A549 (cell line): ENCODE measurements at regions not wholly inside any gene's neighbourhood (a gene's known extent, or its start where the extent isn't known, plus 50 kb on each side); places are given as distances from the start of the nearest gene placed in this dataset.

ENCODE experiments used
- CBX2 ChIP-seq: fragments of 200-600 bp; sonication (generic); IDR thresholded peaks from 2 replicates; pipeline ENCODE4 v1.6.1; 2016; ENCODE audit warnings: low read depth, mild to moderate bottlenecking, borderline replicate concordance
- CBX8 ChIP-seq: fragments of 200-600 bp; sonication (generic); IDR thresholded peaks from 2 replicates; pipeline ENCODE4 v1.6.1; 2016
- HES2 ChIP-seq: fragments of >200 bp; sonication (Bioruptor Twin); formaldehyde crosslinking; IDR thresholded peaks from 2 replicates; pipeline ENCODE4 v1.6.1; 2016
- HOXA7 ChIP-seq: fragments of 250-450 bp; sonication (Bioruptor Pico); IDR thresholded peaks from 2 replicates; pipeline ENCODE4 v1.5.0; 2020; ENCODE audit warnings: mild to moderate bottlenecking, moderate library complexity
- MAFK ChIP-seq: fragments of 450-650 bp; IDR thresholded peaks from 2 replicates; pipeline ENCODE4 v1.6.1; 2014; ENCODE audit not compliant: partially characterized antibody
- POLR2A ChIP-seq: IDR thresholded peaks from 2 replicates; pipeline ENCODE4 v1.6.1; 2012; ENCODE audit warnings: mild to moderate bottlenecking, low read length
- RAD21 ChIP-seq, 2 experiments: fragments of >200 bp in 1 of 2; sonication (Bioruptor Twin) in 1 of 2; formaldehyde crosslinking in 1 of 2; IDR thresholded peaks in 1 of 2; conservative IDR thresholded peaks in 1 of 2; 2 replicates in 1 of 2; 3 replicates in 1 of 2; pipeline ENCODE4 v1.6.1; 2012 to 2018; ENCODE audit warnings: inconsistent platforms in 1 of 2
- RFX5 ChIP-seq: fragments of 450-650 bp; IDR thresholded peaks from 2 replicates; pipeline ENCODE4 v1.7.1; 2014; ENCODE audit warnings: antibody characterized with exemption, mild to moderate bottlenecking, moderate library complexity
- TF ChIP-seq, protein P1 (sequence below): fragments of >200 bp; sonication (Bioruptor Twin); formaldehyde crosslinking; IDR thresholded peaks from 3 replicates; pipeline ENCODE4 v1.5.1; 2016
- TF ChIP-seq, protein P2 (sequence below): fragments of 450-650 bp; IDR thresholded peaks from 2 replicates; pipeline ENCODE4 v1.6.1; 2014; ENCODE audit warnings: antibody characterized with exemption

- TF ChIP-seq CBX8 (no peak), CBX2 (no peak), POLR2A (no peak), MAFK (no peak), RAD21 (conservative IDR thresholded peaks at IDR 0.05 in 1 of 2, IDR thresholded peaks at IDR 0.05 in 1 of 2) (no peak), HES2 (no peak), HOXA7 (CRISPR knock-in tag) (no peak), RFX5 (no peak)
- TF ChIP-seq, protein P1, sequence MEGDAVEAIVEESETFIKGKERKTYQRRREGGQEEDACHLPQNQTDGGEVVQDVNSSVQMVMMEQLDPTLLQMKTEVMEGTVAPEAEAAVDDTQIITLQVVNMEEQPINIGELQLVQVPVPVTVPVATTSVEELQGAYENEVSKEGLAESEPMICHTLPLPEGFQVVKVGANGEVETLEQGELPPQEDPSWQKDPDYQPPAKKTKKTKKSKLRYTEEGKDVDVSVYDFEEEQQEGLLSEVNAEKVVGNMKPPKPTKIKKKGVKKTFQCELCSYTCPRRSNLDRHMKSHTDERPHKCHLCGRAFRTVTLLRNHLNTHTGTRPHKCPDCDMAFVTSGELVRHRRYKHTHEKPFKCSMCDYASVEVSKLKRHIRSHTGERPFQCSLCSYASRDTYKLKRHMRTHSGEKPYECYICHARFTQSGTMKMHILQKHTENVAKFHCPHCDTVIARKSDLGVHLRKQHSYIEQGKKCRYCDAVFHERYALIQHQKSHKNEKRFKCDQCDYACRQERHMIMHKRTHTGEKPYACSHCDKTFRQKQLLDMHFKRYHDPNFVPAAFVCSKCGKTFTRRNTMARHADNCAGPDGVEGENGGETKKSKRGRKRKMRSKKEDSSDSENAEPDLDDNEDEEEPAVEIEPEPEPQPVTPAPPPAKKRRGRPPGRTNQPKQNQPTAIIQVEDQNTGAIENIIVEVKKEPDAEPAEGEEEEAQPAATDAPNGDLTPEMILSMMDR, result no peak
- TF ChIP-seq, protein P2, sequence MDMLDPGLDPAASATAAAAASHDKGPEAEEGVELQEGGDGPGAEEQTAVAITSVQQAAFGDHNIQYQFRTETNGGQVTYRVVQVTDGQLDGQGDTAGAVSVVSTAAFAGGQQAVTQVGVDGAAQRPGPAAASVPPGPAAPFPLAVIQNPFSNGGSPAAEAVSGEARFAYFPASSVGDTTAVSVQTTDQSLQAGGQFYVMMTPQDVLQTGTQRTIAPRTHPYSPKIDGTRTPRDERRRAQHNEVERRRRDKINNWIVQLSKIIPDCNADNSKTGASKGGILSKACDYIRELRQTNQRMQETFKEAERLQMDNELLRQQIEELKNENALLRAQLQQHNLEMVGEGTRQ, result no peak
These were observed 88.6 kb downstream of the PSMB1 start for GRCh38 chr6:170464524-170464979.
